ENCODE measurements at regions not wholly inside any gene's neighbourhood (a gene's known extent, or its start where the extent isn't known, plus 50 kb on each side); places are given as distances from the start of the nearest gene placed in this dataset.

DNA sequence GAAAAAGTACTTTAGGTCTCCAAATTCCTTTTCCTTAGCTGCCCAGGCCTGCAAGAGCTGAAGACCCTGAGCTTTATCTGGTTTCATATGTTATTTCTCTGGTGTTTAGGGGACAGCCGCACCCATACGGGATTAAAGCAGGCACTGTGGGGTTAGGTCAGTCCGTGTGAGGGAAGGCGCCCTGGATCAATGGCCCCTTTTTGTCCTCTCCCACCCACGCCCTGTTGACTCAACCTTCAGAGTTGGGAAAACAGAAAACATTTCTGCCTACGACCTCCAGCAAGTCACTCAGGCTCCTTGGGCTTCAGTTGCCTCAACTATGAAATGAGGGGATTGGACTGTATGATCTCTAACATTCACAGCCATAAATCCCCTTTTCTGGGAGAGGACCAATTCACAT, 55.2 kb upstream of the BARX2 start:
- TF ChIP-seq POLR2A (IDR thresholded peaks at IDR 0.05; ENCODE audit: low read length): no peak
- no peak for TF ChIP-seq GATA1 (IDR thresholded peaks at IDR 0.05; ENCODE audit: low read depth, low read length)

Measured in erythroblast (primary cell).